Inferior parietal cortex (tissue), 1 donor: ENCODE measurements at regions not wholly inside any gene's neighbourhood (a gene's known extent, or its start where the extent isn't known, plus 50 kb on each side); places are given as distances from the start of the nearest gene placed in this dataset.
A peak's percentile ranks its signal among the peaks of the same experiment; 100 is the strongest.
"Not testable (repeated sequence)": the region's sequence is repeated elsewhere in the genome, so short reads cannot be mapped to it uniquely, and the experiment has no call there.

Source experiments
- DNase-seq: peaks from one replicate; pipeline ENCODE4 v3.0.0-alpha.2; 2016; ENCODE audit errors: extremely low spot score

- peak; percentile 66 for DNase-seq
Observed at GRCh38 chr3:44128057-44128775, 113.5 kb upstream of the TOPAZ1 start.

- DNase-seq = no peak
Observed at GRCh38 chr3:44130249-44130648, 111.4 kb upstream of the TOPAZ1 start.

GRCh38 chr3:44132061-44132460 is 109.6 kb upstream of the TOPAZ1 start:
- DNase-seq = no peak

GRCh38 chr3:44132593-44132992 is 109.1 kb upstream of the TOPAZ1 start:
- no peak for DNase-seq

GRCh38 chr3:44136421-44136820 is 105.3 kb upstream of the TOPAZ1 start:
- no peak for DNase-seq

- no peak for DNase-seq
Observed at GRCh38 chr3:44146073-44146472, 95.6 kb upstream of the TOPAZ1 start.

- no peak for DNase-seq
Observed at GRCh38 chr3:44159696-44160300, 81.9 kb upstream of the TOPAZ1 start.

GRCh38 chr3:44160818-44161217 is 80.9 kb upstream of the TOPAZ1 start:
- DNase-seq = no peak

- DNase-seq = no peak
Observed at GRCh38 chr3:44171891-44172290, 69.8 kb upstream of the TOPAZ1 start.

- not testable (repeated sequence) for DNase-seq
Observed at GRCh38 chr3:44172701-44173100, 69.0 kb upstream of the TOPAZ1 start.

GRCh38 chr3:44173263-44173662 is 68.4 kb upstream of the TOPAZ1 start:
- no peak for DNase-seq

GRCh38 chr3:44175070-44175469 is 66.6 kb upstream of the TOPAZ1 start:
- DNase-seq = no peak

- DNase-seq = no peak
Observed at GRCh38 chr3:44179246-44179645, 62.4 kb upstream of the TOPAZ1 start.

- peak; percentile 64 for DNase-seq
Observed at GRCh38 chr3:44184319-44184953, 57.2 kb upstream of the TOPAZ1 start.

- DNase-seq = no peak
Observed at GRCh38 chr3:44185396-44185915, 56.2 kb upstream of the TOPAZ1 start.

GRCh38 chr3:44186111-44186672 is 55.5 kb upstream of the TOPAZ1 start:
- no peak for DNase-seq

- DNase-seq = no peak
Observed at GRCh38 chr3:44186712-44187111, 55.0 kb upstream of the TOPAZ1 start.
